Esophagus muscularis mucosa (tissue), 4 donors: ENCODE measurements at regions not wholly inside any gene's neighbourhood (a gene's known extent, or its start where the extent isn't known, plus 50 kb on each side); places are given as distances from the start of the nearest gene placed in this dataset.

Experiments used
- DNase-seq: peaks from one replicate; pipeline ENCODE4 v3.0.0-alpha.2; 2017; ENCODE audit errors: extremely low spot score
- H3K27ac ChIP-seq, 4 donors: fragments of 200-600 bp; sonication (generic); replicated peaks in 1 of 4; 1 replicate in 3 of 4; 2 replicates in 1 of 4; pipeline ENCODE4 v1.5.1; 2016 to 2019; ENCODE audit warnings: mild to moderate bottlenecking in 1 of 4
- H3K27me3 ChIP-seq, 4 donors: fragments of 200-600 bp; sonication (generic); one replicate each; pipeline versions ENCODE4 v1.5.1 to v1.6.0; 2016 to 2019
- H3K36me3 ChIP-seq, 4 donors: fragments of 200-600 bp; sonication (generic); one replicate each; pipeline ENCODE4 v1.5.1; 2016 to 2019
- H3K4me1 ChIP-seq, 4 donors: fragments of 200-600 bp; sonication (generic); one replicate each; pipeline ENCODE4 v1.5.1; 2016 to 2019
- H3K4me3 ChIP-seq, 4 donors: fragments of 200-600 bp; sonication (generic); 1 replicate in 2 of 4; 2 replicates in 2 of 4; pipeline ENCODE4 v1.5.1; 2016 to 2019; ENCODE audit warnings: mild to moderate bottlenecking in 4 of 4, moderate library complexity in 1 of 4
- H3K9me3 ChIP-seq, 4 donors: fragments of 200-600 bp; sonication (generic); 1 replicate in 3 of 4; 2 replicates in 1 of 4; pipeline ENCODE4 v1.5.1; 2016 to 2019
- EP300 ChIP-seq: sonication (generic); formaldehyde crosslinking; IDR thresholded peaks from one replicate; pipeline ENCODE4 v1.6.1; 2017; ENCODE audit warnings: antibody characterized with exemption
- POLR2A ChIP-seq: fragments of 450-650 bp; IDR thresholded peaks from one replicate; pipeline ENCODE4 v1.6.1; 2017; ENCODE audit warnings: antibody characterized with exemption, moderate library complexity, mild to moderate bottlenecking, low read depth
- POLR2AphosphoS5 ChIP-seq, 2 donors: sonication (generic); formaldehyde crosslinking; IDR thresholded peaks; one replicate each; pipeline ENCODE4 v1.6.1; 2017; ENCODE audit warnings: antibody characterized with exemption in 2 of 2
- WGBS: methylation state at CpG from one replicate; pipeline ENCODE4 v1.1.5; 2018; 5-methylcytosine and 5-hydroxymethylcytosine counted together
- intact Hi-C: fragments of 100-400 bp; cut with DNase I; formaldehyde crosslinking; loops from one replicate; pipeline ENCODE4 v1.15.1; 2023
- TF ChIP-seq, protein P1 (sequence below), 3 experiments: fragments of 200-600 bp in 2 of 3; fragments of 450-650 bp in 1 of 3; sonication (generic) in 2 of 3; IDR thresholded peaks; one replicate each; pipeline ENCODE4 v1.5.1; 2017 to 2019; ENCODE audit warnings: antibody characterized with exemption in 3 of 3, mild to moderate bottlenecking in 2 of 3, moderate library complexity in 1 of 3

DNA sequence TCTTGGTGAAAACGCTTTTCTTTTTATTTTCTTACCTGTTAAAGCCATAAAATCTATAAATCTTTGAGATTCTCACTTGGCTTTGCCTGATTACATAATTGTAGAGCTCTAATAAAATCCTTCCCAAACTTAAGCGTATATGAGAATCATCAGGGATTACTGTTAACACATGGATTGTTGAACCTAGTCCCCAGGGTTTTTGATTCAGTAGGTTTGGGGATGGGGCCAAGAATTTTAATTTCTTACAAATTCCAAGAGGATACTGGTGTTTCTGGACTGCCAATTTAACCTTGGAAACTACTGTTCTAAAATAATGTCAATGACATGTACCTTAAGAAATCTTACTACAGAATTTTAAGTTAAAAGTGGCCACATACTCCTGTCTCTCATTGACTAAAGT, 694.2 kb downstream of the BRINP3 start:
- 76% methylated on average over 2 of the region's 2 CpGs for WGBS
- no peaks in the 10 kb centered on the region for H3K4me1 ChIP-seq
- no peaks in the 10 kb centered on the region for H3K9me3 ChIP-seq
- TF ChIP-seq, protein P1, sequence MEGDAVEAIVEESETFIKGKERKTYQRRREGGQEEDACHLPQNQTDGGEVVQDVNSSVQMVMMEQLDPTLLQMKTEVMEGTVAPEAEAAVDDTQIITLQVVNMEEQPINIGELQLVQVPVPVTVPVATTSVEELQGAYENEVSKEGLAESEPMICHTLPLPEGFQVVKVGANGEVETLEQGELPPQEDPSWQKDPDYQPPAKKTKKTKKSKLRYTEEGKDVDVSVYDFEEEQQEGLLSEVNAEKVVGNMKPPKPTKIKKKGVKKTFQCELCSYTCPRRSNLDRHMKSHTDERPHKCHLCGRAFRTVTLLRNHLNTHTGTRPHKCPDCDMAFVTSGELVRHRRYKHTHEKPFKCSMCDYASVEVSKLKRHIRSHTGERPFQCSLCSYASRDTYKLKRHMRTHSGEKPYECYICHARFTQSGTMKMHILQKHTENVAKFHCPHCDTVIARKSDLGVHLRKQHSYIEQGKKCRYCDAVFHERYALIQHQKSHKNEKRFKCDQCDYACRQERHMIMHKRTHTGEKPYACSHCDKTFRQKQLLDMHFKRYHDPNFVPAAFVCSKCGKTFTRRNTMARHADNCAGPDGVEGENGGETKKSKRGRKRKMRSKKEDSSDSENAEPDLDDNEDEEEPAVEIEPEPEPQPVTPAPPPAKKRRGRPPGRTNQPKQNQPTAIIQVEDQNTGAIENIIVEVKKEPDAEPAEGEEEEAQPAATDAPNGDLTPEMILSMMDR (IDR thresholded peaks at IDR 0.05): no peak
- TF ChIP-seq EP300: no peak
- TF ChIP-seq POLR2A: no peak
- no peak for TF ChIP-seq POLR2AphosphoS5 (IDR thresholded peaks at IDR 0.05)
- H3K36me3 ChIP-seq: no peaks in the 10 kb centered on the region
- H3K27ac ChIP-seq: no peak overlapping the region
- no peak overlapping the region for H3K4me3 ChIP-seq
- DNase-seq: no peak
- intact Hi-C loops: no loop called here
- H3K27me3 ChIP-seq: no peaks in the 10 kb centered on the region

DNA sequence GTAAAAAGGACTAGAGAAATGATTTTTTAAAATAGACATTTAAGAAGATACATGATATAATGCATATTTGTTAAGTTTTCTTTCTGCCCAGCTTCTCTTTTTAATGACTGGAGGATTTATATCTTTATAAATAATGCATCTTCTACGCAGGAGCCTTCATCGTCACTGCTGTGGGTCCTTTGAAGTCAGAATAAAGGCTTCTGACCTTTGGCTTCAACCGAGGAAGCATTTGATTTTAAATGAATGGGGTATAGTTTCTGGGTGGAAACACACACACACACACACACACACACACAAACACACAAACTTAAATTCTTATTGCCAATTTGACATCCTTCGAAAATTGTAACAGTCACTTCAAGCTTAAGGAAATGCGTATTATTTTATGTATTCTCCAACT, 690.9 kb downstream of the BRINP3 start:
- H3K27me3 ChIP-seq: no peaks in the 10 kb centered on the region
- no peak overlapping the region for H3K4me3 ChIP-seq
- no peak for DNase-seq
- no peak overlapping the region for H3K27ac ChIP-seq
- no peaks in the 10 kb centered on the region for H3K36me3 ChIP-seq
- H3K9me3 ChIP-seq: no peaks in the 10 kb centered on the region
- intact Hi-C loops: no loop called here
- H3K4me1 ChIP-seq: no peaks in the 10 kb centered on the region
- no peak for TF ChIP-seq POLR2AphosphoS5 (IDR thresholded peaks at IDR 0.05)
- TF ChIP-seq, protein P1 (IDR thresholded peaks at IDR 0.05): no peak
- TF ChIP-seq EP300: no peak
- no peak for TF ChIP-seq POLR2A
- 67% methylated on average over 5 of the region's 5 CpGs for WGBS

DNA sequence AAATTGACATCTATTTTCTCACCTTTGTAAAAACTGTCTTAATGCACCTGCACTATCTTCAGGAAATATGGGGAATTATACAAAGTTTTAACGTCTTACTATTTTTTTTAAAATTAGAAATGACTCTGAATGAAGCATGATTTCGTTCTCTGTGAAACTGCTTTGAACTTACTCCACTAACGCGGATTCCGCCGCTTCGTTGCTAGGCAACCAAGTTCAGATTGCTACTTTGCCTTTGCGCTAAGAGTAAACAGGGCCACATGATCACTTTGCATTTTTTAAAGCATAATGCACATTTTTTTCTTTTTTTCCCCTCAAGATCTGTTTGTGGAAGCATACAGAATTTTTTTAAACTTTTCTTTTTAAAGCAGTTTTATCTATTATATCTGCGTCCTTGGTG, 690.5 kb downstream of the BRINP3 start:
- intact Hi-C loops: no loop called here
- Histone ChIP-seq H3K36me3 (no peaks in the 10 kb centered on the region), H3K4me3 (no peak overlapping the region), H3K4me1 (no peaks in the 10 kb centered on the region), H3K27ac (no peak overlapping the region), H3K27me3 (no peaks in the 10 kb centered on the region), H3K9me3 (no peaks in the 10 kb centered on the region)
- 65% methylated on average over 9 of the region's 9 CpGs for WGBS
- TF ChIP-seq EP300 (no peak), POLR2AphosphoS5 (IDR thresholded peaks at IDR 0.05) (no peak), POLR2A (no peak)
- TF ChIP-seq, protein P1 (IDR thresholded peaks at IDR 0.05): no peak
- no peak for DNase-seq

DNA sequence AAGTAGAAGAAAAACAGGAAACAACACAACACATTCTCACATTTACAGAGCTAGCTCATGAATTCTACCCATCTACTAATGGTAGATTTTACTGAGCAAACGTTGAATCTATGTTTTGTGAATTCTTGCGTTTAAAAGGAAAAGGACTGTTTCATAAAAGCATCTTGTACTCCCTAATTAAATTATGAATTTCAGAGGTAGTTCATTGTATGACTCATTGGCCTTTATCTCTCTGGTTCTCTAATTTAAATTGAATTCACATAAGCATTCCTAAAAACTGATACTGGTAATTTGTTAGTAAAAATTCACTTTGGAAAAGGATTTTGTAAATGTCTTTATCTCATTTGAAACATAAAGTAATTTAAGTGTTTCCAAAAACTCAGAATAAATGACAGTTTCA, 687.3 kb downstream of the BRINP3 start:
- Histone ChIP-seq H3K4me1 (no peaks in the 10 kb centered on the region), H3K9me3 (no peaks in the 10 kb centered on the region), H3K36me3 (no peaks in the 10 kb centered on the region), H3K27ac (no peak overlapping the region), H3K27me3 (no peaks in the 10 kb centered on the region), H3K4me3 (no peak overlapping the region)
- WGBS: 86% methylated on average over 2 of the region's 2 CpGs
- DNase-seq: no peak
- intact Hi-C loops: no loop called here
- TF ChIP-seq EP300 (no peak), POLR2A (no peak), POLR2AphosphoS5 (IDR thresholded peaks at IDR 0.05) (no peak)
- TF ChIP-seq, protein P1 (IDR thresholded peaks at IDR 0.05): no peak

DNA sequence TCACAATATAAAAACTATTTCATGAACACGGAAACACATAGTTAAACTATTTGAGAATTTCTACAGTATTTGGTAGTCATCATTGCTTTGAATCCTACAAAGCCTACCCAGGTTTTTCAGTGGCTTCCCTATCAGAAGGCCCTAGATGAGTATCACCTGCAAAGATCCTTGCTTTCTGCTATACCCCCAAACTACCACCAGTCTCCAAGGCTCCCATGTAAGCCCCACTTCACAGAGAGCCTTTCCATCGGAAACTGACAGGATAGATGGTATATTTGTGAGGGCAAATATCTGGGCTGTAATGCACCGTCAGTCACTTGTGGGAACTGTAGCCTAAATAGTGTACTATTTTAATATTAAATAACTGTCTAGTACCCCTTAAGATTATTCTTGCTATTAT, 674.3 kb downstream of the BRINP3 start:
- Histone ChIP-seq H3K4me1 (peaks cover 0 to 4% (median 0%) of the 10 kb centered on the region in 4 donors), H3K4me3 (no peak overlapping the region), H3K9me3 (no peaks in the 10 kb centered on the region), H3K36me3 (no peaks in the 10 kb centered on the region), H3K27me3 (no peaks in the 10 kb centered on the region), H3K27ac (no peak overlapping the region)
- TF ChIP-seq, protein P1 (IDR thresholded peaks at IDR 0.05): no peak
- TF ChIP-seq EP300 (no peak), POLR2A (no peak), POLR2AphosphoS5 (IDR thresholded peaks at IDR 0.05) (no peak)
- intact Hi-C loops: no loop called here
- DNase-seq: no peak
- 65% methylated on average over 3 of the region's 3 CpGs for WGBS
